GM18502 (cell line): ENCODE measurements at regions not wholly inside any gene's neighbourhood (a gene's known extent, or its start where the extent isn't known, plus 50 kb on each side); places are given as distances from the start of the nearest gene placed in this dataset.

Source experiments
- ATAC-seq: cut with Tn5 transposase; IDR thresholded peaks from one replicate; pipeline ENCODE4 v1.9.1; 2021; ENCODE audit warnings: mild to moderate bottlenecking; ENCODE audit not compliant: unreplicated experiment, poor library complexity

DNA sequence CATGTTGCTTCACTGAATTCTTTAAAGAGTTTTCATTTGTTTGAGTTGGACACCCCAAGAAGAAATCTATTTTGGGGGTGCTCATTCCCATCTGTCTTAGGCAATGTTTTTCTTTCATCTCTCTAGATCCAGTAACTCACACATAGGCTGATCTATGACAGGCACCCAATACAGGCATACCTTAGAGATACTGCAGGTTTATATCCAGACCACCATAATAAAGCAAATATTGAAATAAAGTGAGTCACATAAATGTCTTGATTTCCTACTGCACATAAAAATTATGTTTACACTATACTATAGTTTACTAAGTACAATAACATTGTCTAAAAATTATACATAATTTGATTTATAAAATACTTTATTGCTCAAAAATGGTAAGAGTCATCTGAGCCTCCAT lies 364.5 kb downstream of the MTRR start:
- ATAC-seq, result no peak

DNA sequence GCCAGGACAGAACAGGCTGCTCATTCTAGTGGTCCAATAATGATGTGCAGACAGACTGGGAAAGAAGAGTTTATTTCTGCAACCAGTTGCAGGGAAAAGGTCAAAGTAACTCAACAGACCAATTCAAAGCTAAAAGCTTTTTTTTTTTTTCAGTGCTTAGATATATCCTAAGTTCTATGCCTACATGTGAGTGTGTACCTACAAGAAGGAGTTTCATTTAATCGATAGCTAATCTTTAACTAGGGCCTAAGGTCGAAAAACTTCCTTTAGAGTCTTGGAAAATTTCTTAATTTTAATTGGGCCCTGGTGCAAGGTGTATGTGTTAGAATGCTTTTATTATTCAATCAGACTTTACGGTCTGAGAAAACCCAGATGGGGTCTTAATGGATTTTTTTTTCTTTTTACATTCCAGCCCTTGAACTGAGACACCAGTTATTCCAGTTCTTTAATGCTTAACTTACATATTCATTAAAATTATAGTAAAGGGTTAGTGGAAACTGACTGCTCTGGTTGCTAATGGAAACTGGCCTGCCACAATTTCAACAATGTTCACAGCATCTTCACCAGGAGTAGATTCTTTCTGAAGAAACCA lies 365.3 kb downstream of the MTRR start:
- ATAC-seq, result no peak

DNA sequence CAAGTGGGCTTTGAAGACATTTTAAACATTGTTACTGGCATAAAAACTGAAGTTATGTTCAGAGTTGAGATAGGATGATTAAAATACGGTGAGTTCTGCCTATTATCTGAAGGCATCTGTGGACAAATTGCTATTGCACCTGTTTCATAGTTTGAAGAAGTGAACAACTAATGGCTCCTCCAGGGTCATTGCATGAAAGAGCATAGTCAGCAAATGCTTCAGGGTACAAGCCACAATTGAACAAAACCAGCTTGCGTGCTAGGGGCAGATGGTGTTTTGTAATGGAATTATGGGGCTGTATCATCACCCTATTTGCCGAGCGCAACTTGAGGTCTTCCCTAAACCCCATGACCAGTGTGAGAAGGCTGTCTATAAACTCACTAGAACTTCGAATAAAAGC lies 369.1 kb downstream of the MTRR start:
- ATAC-seq, result no peak

DNA sequence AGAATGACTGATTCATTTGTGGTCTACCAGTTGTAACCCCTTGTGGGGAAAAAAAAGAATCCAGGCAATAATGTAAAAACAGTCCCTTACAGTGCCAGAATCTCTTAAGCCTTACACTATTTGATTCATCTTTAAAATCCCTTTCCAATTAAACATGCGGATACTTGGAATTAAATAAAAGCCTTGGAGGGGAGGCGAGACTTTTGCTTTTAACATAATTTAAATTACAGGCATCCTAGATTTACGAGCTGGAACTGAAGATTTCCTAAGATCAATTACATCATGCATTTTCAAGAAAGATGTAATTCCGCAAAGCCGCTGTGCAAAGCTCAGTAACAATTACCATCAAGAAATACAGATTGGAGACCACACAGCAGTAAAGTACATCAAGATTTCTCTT lies 370.2 kb downstream of the MTRR start:
- ATAC-seq, result no peak

DNA sequence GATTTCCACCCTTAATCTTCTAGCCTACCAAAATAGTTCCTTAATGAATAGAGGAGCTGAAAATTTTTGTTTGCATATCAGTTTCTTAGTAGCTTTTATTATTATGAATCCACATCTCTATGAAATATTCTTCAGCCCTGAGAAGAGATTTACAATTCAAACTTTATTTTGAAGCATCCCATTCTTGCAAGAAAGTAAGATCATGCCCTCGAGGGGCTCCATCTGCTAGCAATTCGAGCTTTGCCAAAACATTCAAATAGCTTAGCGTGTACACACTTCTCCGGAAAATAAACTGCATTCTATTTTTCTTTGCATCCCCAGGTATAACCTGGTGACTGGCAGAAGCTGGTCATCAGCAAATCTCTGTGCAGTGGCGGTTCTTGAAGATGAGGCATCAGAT lies 370.7 kb downstream of the MTRR start:
- no peak for ATAC-seq

DNA sequence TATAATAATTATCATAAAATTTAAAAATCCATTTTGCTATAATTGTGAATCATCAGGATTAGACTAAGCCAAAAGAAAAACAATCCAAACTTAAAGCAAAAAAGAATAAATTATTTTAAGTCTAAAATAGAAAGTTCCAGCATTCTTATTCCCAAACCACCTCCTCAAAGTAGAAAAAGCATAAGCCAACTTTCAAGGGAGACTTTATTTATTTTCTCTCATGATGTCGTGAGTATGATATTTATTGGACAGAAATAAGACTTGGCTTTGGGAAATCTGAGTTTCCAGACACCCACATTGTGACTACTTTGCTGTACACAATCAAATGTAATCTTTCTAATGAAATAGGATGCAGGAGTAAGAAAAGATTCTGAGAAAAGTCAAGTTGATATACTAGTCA lies 372.1 kb downstream of the MTRR start:
- ATAC-seq, result no peak

DNA sequence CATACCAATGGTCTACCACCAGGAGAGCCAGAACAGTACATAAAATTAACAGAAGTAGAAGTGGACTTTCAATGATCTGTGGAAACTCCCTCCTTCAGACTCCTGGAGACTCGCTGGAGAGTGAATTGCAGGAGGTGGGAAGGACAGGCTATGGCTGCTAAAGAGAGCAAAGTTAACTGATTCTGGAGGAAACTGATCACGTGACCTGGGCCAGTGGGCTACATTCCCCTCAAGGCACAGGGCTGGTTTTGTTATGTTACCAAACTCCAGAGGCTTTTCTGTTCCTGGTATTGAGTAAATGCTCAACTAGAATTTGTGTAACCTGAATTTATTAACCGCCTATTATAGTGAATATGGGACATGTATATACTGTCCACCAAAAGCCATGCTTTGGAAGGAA lies 372.6 kb downstream of the MTRR start:
- ATAC-seq, result no peak

DNA sequence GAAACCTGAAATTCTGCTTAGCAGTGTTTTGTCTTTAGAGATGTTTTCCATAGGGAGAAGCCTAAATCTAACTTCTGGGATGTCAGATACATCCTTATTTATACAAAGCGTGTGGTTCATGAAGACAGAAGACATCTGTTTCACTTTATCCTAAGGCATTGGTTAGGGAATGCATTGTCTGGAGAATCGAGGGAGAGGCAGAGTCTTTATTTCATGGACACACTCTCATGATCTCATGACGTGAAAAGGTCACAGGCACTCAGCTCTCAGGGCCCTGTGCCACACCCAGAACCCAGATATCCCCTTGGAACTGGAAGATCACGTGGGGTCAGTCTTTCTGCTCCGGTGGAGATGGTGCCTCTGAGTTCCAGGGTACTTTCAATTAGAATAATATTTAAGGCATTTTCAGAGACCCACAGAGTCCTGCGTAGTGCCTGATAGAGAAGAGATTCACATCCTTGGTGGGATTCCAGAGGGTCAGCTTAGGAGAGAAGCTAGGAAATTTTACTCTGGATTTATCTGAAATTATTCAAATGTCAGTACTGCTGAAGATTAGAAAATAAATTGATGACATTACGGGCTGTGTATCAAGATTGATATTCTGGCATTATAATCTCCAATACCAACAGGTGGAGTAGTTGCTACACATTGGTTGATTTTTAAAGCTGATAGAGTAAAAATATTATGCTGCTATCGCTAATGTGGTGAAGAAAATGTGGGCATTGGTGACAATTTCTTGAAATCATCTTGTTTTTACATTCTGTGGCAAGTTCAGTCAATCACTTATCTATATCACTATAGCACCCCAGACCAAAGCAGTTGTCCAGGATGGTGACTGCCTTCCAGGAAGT lies 378.3 kb downstream of the MTRR start:
- no peak for ATAC-seq

DNA sequence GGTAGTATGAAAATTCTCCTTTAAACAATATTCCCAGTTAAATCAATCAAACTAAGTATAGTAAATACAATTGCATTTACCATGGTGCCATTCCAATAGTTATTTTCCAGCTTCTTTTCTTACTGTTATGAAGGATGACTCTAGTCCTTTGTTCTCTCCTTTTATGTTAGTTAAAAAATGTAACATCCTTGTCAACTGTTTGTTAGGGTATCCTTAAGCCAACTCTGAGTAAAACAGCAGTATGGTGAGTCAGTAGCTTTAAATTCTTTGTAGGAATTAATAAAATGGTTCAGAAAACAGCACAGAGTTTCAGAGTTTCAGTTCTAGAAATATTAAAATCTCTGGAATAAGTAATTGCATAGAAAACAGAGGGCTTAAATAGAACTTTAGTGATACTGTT lies 384.4 kb downstream of the MTRR start:
- ATAC-seq, result no peak

DNA sequence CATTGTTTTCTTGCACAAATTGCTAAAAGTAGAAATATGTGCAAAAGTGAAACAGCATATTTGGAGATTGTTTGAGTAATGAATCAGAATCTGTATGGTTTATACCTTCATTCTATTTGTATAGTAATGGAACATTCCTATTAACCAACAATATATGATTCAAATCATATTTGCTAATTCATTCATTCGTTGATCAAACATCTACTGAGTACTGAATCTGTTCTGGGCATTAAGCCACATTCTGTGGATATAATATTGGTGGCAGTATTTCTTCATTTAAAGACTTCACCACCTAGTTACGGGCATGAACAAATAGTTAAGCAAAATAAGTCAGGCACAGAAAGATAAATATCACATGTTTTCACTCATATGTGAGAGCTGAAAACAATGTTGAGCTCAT lies 385.7 kb downstream of the MTRR start:
- ATAC-seq, result no peak

DNA sequence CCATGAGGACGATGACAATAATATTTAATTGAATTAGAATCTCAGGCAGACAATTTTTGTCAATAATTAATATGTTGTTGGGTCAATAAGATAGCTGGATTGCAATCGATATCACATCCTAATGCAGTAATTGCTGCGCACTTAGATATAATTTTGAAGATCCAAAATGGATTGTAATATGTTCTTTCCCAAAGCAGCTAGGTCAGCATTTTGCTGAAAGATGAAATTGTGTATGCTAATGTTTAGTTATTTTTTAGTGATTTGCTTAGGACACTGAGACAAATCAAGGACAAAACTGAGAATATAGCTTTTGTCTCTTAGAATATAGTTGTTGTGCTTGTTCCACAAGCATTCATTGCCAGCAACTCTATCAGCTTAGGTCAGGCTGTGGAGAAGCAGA lies 389.9 kb downstream of the MTRR start:
- no peak for ATAC-seq

DNA sequence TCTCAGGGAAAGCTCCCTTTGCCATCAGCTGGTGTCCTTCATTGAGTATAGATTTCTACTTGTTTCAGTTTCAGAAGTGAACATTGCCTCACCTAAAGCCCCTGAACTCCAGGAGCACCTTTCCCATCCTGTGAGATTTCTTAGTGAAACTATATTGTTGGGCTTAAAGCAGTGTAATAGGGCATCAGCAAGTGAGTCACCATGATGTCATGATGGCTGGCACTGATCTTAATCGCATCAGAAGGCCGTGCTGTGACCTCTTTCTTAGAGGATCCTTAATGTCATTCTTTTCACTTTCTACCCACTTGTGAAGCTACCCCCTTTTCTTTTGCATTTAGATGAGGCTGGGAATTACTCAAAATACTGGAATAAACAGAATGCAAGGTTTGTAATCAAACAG lies 401.3 kb downstream of the MTRR start:
- no peak for ATAC-seq

DNA sequence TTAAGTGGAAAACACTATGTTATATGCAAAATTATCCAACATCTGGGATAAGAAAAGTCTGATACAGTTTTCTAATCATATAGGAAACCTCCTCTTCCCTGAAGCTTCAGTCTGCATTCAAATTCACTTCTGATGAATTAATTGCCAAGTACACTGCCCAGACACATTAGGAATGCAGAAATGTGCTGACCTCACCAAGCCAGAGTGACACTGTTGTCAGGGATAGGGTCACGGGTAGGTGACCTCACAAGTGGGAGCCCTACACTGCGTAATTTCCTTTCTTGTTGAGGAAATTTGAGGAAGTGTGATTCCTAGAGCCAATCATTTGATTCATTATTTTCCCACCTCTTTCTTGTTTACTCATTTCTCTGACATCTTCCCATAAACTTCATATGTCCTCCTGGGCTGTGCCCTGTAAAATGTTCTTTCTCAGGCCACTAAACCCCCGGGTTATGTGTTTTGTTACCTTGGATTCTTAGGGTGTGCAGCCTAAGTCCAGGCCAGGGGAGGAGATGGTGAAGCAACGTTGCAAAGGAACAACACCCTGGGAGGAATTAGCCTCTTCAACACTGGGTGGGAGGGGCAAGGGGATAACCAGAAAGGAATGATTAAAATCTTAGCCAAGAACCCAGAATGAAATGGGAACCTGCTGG lies 411.9 kb downstream of the MTRR start:
- ATAC-seq, result no peak

DNA sequence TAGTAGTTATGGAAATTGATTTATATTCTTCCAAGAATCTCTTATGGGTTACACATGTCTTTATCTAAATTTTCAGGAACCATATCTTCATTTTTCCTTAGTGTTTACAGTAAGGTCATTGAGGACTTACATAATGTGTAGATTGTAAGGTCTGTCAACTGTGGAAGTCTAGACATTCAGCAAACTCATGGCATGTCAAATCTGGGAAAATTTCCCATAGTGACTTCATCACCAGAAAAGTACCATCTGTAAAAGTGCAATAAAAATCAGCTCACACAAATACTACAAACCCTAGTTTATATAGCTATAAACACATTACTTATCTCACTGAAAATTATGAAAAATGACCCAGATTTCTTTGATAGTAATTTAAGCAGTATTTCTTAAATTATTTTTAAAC lies 419.4 kb downstream of the MTRR start:
- ATAC-seq, result no peak

DNA sequence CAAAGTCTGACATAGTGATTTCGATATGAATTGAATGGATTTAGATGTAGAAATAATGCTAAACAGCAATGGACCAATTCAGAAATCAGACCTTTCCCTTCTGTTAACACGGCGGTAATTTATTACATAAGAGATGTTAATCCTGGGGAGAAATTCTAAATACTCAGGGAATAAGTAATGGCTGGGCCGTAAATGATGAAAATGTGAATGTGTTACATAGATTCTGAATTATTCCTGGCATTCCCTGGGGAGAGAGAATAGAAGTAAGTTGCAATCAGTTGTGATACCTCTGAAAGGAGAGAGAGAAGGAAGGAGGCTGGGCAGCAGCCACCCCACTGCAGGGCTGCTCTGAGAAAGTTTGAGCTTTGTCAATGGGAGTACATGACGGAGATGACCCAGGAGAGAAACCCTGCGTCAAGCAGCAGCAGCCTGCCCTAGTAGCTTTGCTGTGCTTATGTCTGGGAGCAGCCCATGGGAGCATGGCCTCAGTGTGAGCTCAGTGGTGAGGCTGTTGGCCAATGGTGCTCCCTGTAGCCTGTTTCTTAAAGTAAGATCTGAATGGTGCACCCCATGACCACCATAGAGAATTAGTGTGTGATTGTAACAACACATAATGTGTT lies 420.1 kb downstream of the MTRR start:
- no peak for ATAC-seq

DNA sequence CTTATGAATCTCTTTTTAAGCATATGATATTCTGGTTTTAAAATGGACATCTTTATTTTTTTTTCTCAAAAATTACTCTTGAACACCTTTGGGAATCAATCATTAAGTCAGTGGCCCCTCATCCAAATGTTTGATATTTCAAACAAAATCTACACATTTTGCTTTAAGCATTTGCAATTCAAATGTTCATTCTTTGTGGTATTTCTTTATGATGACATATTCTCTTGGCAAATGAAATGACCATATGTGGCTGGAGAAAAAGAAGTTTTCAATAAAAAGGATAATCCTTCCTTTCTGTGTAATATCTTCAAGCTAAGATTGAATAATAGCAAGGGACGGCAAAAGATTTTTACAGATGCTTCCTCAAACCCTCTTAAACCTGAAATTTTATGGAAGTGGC lies 420.8 kb downstream of the MTRR start:
- ATAC-seq, result no peak

DNA sequence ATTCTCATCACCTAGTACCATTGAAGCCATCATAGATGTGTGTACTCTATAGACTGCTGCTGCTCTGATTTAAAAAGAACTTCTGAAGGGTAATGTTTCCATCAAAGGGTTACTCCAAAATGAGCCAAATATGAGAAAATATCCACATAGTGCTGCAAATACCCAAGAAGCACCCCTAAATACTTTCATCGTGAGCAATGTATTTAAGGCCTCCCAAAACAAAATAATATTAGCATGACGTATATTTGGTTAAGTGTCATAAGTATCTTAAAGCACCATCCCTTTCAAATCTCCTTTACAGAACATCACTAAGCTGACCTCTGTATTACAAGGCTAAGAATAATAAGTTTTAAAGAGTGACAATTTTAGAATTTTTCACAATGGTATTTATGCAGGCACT lies 421.8 kb downstream of the MTRR start:
- ATAC-seq, result no peak

DNA sequence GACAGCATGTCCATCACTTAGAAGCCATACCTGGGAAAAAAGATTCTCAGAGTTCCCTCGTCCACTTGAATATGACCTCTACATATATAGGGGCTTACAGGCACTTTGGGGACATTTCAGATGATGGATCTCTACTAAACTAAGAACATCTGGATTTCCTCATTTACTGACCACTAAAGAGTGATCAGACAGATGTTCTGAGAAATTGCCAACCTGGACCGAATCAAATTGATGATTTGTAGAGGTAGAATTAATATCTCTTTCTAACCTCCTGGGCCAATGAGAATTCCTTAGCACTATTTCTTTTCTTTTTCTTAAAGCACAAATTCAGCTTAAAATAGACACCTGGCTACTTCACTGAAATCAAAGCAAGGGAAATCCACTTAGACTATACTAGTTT lies 422.7 kb downstream of the MTRR start:
- ATAC-seq, result no peak

DNA sequence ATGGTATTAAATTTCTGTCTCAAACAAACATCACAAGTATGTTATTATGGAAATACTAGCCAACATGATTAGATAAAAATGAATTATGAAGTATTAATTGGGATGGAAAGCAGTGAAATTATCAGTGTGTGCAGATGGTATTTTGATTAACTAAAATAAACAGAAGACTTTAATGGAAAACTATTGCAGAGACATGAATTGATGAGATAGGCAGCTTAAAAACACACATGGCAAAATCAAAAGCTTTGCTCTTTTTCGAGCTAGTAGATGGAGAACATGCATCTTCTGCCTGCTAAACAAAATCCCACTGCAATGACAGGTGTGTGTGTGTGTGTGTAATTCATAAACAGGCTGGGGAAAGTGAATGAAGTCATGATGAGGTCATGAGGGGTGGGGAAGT lies 426.2 kb downstream of the MTRR start:
- ATAC-seq, result no peak

DNA sequence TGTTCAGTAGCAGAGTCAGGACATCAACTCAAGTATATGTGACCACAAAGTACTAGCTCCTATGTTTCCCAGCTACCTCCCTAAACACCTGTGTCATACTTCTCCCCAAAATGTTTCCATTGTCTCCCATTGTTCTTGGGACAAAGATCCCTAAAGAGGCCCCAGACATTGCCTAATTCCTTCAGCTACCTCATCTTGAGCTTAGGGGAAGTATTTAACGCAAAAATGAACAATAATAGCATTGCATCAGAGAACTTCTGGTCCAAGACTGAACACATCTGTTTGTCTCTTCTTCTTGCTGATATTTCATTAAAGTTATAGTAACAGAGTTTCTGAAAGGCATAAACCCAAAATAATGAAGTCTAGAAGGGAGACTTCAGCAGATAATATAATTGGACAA lies 430.8 kb downstream of the MTRR start:
- no peak for ATAC-seq

DNA sequence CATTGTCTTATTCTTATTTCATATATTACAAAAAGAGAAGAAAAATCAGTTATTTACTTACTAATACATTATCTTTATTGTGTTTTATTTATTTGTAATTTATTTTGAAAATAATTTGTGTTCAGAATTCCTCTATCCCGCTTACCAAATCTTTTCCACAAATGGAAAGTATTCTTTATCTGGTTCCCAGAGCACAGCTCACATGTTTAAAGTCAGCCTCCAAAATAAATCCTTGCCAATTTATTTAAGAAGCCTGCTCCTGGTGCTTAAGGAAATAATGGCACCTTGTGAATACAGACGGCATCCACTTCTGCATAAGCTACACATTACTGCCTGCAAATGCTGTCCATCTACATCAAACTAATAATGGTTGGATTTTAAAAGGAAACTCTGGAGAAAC lies 435.4 kb downstream of the MTRR start:
- ATAC-seq, result no peak
